ENCODE measurements at regions not wholly inside any gene's neighbourhood (a gene's known extent, or its start where the extent isn't known, plus 50 kb on each side); places are given as distances from the start of the nearest gene placed in this dataset.
"Not testable (repeated sequence)": the region's sequence is repeated elsewhere in the genome, so short reads cannot be mapped to it uniquely, and the experiment has no call there.

DNA sequence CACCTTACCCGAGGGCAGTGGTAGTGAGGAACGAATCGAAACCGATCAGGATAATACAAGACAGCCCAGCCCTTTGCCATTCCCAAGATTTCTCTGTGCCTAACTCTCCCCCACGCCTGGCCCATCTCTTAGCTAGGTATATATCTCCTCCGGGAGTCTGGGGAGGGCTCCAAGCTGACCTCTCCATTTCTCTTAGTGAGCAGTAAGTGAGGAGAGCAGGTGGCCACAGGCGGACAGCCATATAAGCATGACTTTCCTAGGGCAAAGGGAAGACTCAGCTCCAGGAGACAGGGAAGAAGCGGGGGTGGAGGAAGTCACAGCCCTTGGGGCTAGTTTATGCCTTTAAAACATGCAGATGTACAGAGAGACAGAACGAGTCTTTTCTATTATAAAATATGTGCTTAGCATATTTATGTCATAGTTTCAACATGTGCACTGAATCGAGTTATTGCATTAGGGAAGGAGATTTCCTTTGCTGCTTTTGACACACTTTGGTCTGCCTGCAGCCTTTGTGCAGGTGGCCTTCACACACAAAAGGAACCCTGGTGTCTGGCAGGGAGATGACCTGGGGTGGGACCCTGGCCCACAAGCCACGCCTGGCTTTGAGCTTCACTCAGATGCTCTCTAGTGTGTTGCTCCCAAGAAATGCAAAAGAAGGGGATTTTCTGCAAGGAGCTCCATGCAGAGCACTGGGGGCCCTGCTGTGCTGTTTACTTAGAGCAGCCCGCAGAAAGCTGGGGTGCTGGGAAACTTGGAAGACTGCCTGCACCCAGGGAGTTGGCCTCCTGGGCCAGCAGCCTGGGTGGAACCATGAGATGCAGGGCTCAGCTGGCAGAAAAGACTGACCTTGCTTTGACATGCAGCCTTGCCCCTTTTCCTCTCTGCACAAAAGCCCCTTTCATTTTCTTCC lies 613.3 kb downstream of the BCOR start:
- DNase-seq, result no peak

DNA sequence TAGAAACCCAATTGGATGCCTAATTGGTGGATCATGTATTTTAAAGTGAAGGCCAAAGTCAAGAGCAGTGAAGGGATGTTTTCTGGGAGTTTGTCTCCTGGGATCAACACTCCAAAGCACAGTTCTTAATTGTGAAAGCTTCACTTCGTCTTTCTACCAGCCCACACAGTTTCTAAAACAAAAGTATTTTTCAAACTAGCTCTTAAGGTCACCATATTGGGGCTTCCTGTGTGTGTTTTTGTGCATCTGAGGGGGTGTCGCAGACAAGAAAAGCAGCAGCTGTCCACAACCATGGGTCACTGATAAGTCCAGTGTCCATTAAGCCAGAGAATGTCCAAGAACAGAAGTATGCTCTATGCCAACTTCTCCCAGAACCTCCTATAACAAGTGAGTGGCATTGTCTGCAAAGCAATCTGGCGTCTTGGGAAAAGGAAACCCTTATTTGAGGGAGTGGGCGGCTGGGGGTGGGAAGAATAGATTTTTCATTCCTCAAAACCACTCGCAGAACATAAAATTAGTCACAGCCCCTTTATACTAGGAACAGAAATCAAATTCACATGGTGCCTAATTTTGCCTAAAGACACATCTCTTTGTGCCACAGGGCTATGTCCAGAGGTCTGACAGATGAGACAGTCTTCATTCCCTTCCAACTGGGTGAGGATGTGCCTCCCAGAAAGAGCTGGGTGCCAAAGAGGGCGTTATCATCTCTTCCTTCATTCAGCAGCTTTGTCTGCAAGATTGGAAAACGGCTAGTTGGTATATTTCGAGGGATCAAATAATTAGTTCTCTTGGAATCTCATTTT lies 610.4 kb downstream of the BCOR start:
- no peak for DNase-seq

DNA sequence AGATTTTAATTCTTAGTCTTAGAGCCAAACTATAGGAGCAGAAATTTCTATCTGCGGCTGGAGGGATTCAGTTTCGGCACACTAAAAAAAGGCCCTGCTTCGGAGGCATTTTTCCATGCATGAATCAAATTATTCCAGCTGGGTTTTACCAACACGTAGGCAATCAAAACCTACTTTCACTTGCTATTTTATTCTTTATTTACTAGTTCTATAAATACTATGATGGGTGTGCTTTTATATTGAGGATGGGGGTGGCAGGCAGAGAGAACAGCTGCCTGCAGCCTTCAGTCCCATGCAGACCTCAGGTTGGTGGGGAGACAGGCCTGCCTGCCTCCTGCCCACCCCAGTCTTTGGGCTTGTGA lies 609.8 kb downstream of the BCOR start:
- DNase-seq, result no peak

DNA sequence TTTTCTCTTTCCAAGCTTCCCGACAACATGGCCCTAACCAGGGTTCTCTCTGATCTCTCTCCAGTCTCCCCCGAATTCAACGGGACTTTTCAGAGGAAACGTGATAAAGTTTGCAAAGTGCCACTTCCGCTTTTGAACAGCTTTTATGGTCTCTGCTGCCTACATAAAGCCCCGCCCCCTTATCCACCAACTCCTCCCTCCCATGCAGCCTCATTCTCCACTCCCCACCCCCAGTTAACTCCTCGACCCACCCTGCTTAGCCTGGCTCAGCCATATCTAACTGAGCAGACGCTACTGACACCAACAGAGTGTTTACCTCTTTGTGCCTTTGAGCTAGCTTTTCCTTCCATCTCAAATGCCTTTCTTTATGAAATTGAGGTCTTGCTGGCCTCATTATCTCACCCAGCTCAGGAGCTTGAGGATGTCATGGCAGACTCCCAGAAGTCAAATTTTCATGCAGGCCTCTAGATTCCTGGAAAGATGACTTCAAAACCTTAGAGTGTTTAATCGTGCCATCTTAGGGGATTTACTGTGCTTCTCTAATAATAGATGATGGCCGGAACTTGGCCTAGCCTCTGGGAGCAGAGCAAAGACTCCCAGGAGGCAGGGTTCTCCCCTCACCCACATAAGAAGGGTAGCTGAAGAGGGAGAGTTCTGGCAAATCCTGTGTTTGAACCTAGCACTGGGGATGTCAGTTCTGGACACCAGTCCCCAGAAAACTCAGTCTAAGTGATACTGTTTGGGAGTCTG lies 606.0 kb downstream of the BCOR start:
- DNase-seq, result peak; percentile 63

DNA sequence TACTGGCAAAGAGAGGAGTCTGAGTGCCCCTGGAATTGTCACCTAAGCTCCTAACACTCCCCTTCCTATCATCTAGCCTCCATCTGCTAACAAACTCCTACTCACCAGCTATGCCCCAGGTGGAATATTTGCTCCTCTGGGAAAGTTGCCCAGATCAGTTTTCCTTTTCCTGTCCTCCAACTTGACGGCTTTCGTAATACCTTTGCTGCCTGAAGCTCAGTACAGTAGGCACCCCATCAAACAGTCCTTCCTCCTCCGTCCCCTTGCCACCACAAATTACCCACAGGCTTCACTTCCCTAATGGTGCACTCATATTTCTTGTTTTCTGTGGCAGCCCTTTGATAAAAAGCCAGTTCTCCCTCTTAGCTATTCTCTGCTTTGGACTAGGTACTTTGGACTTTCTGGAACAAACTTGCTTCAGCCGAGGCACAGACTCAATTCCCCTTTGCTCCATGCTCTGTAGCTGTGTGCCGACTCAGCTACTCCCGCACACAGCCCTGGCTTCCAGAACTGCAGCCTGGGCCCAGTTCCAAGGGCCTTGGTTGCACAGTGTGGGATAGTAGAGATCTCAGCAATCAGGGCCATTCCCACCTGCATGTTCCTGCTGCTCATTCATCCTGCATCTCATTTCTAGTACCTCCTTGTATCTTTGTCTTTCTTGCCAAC lies 605.1 kb downstream of the BCOR start:
- DNase-seq, result peak; percentile 56

DNA sequence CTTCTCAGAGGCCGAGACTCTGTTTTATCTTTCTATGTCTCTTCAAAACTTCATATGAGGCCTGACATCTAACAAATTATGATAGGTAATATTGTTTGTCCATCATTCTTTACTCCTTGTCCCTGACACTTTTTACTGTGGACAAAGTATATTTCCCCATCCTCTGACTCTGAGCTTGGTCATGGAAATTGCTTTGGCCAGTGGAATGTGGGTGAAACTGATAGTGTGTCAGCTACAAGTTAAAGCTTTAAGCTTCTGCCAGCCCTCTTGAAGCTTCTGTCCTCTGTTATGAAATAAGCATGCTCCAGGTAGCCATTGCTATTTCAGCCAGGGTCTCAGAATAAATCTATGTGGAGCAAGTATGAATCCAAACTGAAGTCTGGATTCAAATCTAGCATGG lies 604.6 kb downstream of the BCOR start:
- DNase-seq, result no peak

DNA sequence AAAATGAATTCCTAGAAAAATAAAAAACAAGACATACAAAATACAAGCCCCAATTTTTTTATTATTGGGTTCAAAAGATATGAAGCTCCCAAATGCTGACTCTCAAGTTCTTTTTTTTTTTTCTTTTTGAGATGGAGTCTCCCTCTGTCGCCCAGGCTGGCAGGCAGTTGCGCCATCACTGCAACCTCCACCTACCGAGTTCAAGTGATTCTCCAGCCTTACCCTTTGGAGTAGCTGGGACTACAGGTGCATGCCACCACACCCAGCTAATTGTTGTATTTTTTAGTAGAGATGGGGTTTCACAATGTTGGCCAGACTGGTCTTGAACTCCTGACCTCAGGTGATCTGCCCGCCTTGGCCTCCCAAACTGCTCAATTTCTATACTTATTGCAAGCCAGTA lies 600.6 kb downstream of the BCOR start:
- DNase-seq, result not testable (repeated sequence)

DNA sequence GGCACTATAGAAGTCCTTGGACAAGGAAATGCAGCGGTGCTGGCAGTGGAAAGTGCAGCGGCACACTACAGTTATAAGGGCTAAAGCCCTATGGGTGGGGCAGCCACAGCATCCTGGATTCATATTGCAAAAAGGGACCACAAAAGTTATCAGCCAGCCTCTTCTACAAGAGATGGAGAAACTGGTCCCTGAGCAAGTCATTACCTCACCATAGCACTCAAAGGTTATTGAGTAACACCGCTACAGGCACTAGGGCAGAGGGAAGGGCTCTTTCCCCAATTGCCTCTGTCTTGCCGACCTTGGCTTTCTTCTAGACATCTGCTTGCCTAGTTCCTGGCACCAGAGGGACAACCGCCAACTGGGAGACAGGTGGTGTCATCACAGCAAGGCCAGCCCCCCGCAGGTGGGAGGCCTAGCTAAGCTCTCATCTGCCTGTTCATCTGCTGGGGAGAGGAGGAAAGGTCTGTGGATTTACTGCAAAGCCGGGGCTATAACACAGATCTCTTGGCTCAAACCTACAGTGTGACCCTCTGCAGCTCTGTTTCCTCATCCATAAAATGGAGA lies 600.0 kb downstream of the BCOR start:
- DNase-seq, result peak; percentile 39

DNA sequence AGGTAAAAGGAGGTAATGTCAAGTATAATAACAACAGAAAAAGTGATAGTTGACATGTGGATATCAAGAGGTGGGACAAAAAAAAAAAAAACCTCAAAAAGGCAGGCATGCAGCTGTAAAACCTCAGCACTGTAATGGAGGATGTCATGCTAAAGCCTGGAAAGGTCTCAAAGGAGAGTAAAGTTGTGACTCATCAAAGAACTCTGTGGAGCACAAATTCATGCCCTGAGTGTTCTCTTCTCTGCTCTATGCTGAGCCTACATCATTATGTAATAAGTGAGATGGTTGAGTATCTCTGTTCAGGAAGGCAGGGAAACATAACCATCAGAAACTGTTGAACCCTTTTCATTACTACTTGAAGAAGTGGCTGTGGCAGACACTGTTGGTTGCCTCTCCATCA lies 597.8 kb downstream of the BCOR start:
- DNase-seq, result no peak

DNA sequence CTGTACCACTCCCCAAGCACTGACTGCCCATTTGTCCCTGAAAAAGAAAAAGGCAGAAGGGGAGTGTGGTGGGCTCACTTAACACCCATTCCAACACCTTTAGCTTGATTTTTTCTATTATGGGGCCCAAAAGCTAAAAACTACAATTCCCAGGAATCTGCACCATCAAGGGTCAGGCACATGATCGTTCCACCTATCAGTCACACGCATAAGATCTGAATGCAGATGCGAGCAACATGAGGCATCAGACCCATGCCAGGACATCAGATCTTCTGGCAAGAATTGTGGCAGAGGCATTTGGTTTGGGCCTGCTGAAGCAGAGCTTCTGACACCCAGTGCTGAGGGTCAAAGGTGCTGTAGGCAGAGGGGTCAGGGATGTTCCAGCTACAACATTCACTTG lies 595.9 kb downstream of the BCOR start:
- DNase-seq, result no peak

DNA sequence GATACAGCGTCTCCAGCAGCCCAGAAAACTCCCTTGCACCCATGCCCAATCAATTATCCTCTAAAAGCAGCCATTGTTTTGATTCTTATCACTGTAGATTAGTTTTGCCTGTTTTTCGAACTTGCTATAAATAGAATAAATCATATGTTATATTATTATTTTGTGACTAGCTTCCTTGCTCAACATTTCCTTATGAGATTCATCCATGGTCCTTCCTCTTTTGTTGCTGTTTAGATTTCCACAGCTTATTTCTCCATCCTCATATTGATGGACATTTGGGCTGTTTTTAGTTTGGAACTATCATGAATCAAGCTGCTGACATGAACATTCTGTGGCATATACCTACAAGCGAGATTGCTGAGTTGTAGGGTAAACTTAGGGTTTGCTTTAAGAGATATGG lies 595.3 kb downstream of the BCOR start:
- peak; percentile 43 for DNase-seq

DNA sequence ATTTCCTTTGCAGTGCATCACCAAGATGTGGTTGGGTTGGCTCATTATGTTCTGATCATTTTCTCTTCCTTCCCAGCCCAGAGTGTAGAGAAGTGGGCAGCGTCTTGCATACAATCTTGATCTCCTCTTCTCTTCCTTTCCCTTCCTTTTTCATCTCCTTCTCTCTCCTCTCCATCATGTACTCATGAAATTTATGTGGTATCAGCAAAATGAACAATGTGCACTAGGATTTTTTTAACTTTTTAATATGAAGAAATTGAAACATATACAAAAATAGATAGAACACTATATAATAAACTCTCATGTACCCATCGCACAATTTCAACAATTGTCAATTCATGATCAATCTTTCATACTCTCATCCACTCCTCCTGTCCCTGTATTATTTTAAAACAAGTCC lies 593.5 kb downstream of the BCOR start:
- DNase-seq, result no peak

DNA sequence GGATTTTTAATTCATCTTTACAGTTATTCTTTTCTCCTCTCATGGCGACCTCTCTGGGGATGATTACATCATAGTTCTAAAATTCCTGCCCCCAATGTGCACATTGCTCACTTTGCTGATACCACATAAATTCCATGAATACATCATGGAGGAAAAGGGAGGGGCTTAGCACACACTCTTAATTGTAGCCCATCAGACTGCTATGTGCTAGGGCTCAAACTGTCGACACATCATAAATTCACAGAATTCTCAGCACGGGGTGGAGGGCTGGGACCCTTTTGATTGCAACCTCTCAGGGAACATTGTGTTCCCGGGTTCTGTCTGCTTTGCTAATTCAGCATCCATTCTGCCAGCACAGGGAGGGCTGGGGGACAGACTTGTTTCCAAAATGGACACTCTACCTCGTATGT lies 592.9 kb downstream of the BCOR start:
- no peak for DNase-seq

DNA sequence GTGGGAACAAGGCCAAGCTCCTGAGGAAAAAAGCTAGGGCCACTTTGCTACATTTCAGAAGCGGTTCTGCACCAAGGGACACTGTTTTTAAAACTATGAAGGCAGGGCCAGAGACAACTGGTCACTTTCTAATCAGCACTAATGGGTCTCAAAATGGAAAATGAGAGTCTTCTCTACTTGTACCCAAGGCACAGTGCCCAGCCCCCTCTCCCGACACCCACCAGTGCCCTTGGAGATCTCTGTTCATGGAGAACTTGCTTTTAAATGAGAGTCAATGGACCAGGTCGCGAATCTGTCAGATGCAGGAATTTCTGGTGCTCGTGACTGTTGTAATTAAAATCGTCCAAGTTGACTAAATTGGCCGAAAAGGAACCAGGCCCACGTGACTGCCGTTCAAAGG lies 591.6 kb downstream of the BCOR start:
- DNase-seq, result no peak

DNA sequence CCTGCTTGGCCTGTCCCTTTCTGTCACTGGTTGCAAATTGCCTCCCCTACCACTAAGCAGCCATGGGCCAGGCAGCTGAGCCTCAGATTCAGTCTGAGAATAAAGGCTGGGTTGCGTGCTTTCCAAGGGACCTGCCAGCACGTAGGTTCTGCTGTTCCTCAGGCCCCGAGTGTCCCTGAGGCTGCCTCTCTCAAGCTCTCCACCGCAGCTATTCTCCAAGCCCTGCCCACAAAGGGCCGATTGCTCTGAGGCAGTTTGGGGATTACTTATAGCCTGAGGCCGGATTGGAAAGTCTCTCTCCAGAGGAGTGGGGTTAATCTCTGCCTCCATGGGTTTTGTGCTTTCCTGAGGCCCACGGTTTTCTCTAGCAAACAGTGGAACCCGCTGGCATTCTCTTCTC lies 590.7 kb downstream of the BCOR start:
- DNase-seq, result no peak

DNA sequence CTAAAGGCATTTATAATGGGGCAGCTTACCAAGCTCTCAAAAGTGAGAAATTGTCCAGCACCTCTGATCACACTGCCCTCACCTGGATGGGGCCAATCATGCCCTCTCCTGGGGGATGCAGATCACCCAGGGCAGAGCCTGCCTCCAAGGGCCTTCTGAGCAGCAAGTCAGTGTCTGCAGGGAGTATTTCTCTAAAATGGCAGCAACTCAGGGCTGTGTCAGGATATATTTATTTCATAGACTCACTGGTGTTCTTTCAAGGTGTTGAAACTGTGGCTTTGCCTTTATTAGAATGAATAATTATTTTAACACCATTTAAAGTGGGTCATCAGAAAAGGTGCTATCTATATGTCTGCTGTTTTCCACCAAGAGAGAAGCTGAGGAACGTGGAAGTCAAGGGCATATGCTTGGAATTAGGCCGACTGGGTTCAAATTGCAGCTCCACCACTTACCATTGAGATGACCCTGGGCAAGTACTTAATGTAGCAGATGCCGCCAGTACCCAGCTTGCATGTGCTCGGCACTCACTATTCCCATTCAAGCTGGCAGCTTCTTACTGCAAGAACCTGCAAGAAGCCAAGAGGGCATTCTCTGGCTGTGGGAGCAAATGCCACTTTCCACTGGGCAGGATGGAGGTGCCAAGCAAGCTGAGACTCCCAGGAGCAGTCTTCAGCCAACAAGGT lies 590.0 kb downstream of the BCOR start:
- no peak for DNase-seq

DNA sequence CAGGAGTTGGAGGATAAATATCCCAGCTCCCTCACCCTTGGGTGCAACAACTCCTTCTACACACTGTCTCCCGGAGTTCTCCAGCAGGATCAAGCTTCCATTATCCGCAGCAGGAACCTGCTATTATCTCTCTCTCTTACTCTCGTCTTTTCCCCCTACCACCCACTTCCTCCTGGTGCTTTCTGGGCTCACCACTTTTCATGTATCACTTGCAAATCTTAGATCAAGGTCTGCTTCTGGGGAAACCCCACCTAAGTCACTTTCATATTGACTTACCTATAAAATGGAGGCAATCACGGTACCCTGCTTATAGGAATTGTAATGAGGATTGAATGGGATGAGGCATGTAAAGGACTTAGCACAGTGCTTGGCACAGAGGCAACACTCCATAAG lies 589.5 kb downstream of the BCOR start:
- DNase-seq, result no peak

DNA sequence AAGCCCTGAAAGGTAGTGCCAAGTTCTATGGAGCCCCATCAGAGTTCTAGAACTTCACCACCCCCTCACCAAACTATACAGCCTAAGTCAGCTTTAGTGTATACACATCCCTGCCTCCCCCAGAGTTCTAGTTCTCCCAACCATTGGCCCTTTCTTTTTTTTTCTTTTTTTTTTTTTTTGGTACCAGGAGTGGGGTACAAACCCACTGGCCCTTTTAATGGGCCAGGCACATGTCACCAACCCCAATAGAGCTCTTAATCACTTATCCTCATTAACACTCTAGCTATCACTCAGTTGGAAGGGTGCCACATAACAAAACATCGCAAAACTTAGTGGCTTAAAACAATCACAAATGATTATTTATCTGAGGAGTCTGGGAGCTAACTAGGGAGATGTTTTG lies 588.6 kb downstream of the BCOR start:
- no peak for DNase-seq

DNA sequence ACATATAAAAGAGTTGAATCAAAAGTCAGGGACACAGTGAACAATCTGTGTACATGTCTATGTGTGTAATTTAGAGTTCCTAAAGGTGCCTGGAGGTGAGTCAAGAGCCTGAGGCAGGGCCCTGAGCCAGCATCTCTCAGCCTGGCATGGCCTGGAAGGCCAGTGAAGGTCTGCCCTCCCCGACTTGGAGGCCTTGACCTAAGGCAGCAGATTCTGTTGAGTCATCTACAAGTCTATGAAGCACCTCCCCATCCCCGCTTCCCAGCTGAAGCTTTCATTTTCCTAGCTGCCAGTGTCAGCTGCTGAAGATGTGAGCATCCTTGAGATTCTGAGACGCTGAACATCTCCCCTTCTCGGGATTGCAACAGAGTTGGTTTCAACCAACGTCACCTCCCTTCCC lies 583.9 kb downstream of the BCOR start:
- DNase-seq, result no peak

DNA sequence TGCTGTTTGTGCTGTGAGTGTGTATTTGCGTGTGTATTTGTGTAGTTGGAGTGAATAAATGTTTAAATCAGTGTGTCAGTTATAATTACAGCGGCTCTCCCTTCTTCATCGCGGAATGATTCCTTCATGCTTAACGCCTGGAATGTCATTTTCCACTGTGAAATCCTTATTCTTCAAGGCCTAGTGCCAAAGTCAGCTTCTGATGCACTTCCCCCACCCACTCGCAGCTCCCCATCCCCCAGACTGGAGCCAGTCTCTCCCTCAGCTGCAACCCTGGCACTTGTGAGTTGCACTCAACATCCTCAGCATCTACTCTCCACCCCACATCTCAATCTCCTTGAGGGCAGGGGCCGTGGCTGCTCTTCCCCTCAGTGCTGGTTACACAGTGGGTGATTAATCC lies 583.0 kb downstream of the BCOR start:
- no peak for DNase-seq

DNA sequence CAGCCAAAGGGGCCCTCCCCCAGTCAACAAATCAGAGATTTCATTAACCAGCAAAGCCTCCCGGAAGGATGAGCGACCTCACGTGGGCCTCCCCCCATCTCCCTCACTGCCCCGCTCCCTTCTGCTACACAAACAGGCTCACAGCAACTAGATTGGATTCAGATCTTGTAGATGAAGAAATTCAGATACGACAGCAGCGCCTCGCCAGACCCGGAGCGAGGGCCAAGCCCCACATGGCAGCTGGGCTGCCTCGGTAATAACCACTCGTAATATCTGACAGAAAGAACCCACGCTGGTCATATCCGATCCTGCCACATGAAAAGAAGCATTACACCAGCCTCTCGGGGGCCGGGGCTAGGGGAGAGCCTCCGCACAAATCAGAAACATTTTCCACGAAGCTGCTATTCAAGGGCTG lies 581.3 kb downstream of the BCOR start:
- DNase-seq, result no peak

DNA sequence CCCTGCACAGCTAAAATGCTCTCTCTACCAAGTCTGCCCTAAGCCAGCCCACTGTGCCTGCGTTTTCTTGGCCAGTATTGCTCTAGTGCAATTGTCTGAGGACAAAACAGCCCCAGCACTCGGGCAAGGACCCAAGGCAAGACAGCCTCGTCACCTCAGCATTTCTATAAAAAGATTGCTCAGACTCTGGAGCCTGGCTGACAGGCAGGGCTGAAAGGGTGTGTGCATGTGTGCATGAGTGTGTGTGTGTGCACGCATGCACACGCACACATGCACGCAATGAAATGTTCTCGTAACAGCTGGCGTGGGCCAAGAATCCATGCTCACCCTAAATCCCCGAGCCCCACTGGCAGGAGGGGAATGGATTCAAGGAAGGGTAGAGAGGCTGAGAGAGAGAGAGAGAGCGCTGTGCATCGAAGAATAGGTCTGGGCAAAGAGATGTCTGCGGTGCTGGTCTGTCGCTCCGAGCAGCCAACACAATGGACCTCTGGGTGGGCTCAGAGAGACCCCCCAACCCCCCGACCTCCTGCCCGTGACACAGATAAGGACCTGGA lies 579.2 kb downstream of the BCOR start:
- no peak for DNase-seq
